Fibroblast of mammary gland (primary cell): ENCODE measurements at regions not wholly inside any gene's neighbourhood (a gene's known extent, or its start where the extent isn't known, plus 50 kb on each side); places are given as distances from the start of the nearest gene placed in this dataset.

Experiments
- DNase-seq: peaks from one replicate; pipeline ENCODE4 v3.0.0-alpha.2; 2010; ENCODE audit warnings: low read depth
- H3K4me3 ChIP-seq: 2 replicates; pipeline ENCODE4 v1.5.1; 2011; ENCODE audit warnings: low read depth, mild to moderate bottlenecking, low read length, moderate library complexity; ENCODE audit not compliant: control insufficient read depth
- CTCF ChIP-seq: conservative IDR thresholded peaks from 2 replicates; pipeline ENCODE4 v1.5.1; 2011; ENCODE audit warnings: low read depth, low read length, inconsistent platforms; ENCODE audit not compliant: control insufficient read depth, insufficient read depth

- no peak overlapping the region for H3K4me3 ChIP-seq
- no peak for TF ChIP-seq CTCF
- no peak for DNase-seq
These were observed 408.6 kb downstream of the SOX9 start for GRCh38 chr17:72529386-72529785.

GRCh38 chr17:72530454-72530853 is 409.6 kb downstream of the SOX9 start:
- TF ChIP-seq CTCF: no peak
- no peak for DNase-seq
- no peak overlapping the region for H3K4me3 ChIP-seq

GRCh38 chr17:72531729-72532128 is 410.9 kb downstream of the SOX9 start:
- TF ChIP-seq CTCF: no peak
- DNase-seq: no peak
- H3K4me3 ChIP-seq: no peak overlapping the region

GRCh38 chr17:72534265-72534664 is 413.4 kb downstream of the SOX9 start:
- no peak for DNase-seq
- H3K4me3 ChIP-seq: no peak overlapping the region
- no peak for TF ChIP-seq CTCF

GRCh38 chr17:72534776-72535175 is 414.0 kb downstream of the SOX9 start:
- no peak for DNase-seq
- H3K4me3 ChIP-seq: no peak overlapping the region
- TF ChIP-seq CTCF: no peak

- TF ChIP-seq CTCF: no peak
- no peak overlapping the region for H3K4me3 ChIP-seq
- DNase-seq: no peak
These were observed 414.5 kb downstream of the SOX9 start for GRCh38 chr17:72535346-72535745.

GRCh38 chr17:72535779-72536178 is 415.0 kb downstream of the SOX9 start:
- no peak for DNase-seq
- no peak overlapping the region for H3K4me3 ChIP-seq
- no peak for TF ChIP-seq CTCF
